ENCODE measurements at regions not wholly inside any gene's neighbourhood (a gene's known extent, or its start where the extent isn't known, plus 50 kb on each side); places are given as distances from the start of the nearest gene placed in this dataset.

DNA sequence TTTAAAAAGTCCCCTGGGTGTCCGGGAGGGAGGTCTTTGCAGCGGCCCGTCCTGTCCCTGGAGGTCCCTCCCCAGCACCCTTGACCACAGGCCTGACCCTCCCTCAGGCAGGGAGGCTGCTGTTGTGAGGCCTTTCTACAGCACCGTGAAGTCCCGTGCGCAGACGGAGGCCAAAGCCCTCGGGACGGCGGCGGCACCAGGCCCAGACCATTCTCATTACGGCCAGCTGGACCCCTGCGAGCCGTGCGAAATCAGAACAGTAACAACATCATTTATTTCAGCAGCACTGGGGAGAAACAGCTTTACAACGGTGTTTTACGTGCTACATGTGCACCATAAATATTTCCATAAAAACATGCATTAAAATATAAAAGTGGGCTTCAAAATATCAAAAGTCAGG lies 101.4 kb upstream of the ACTRT2 start:
- no peak for DNase-seq

DNA sequence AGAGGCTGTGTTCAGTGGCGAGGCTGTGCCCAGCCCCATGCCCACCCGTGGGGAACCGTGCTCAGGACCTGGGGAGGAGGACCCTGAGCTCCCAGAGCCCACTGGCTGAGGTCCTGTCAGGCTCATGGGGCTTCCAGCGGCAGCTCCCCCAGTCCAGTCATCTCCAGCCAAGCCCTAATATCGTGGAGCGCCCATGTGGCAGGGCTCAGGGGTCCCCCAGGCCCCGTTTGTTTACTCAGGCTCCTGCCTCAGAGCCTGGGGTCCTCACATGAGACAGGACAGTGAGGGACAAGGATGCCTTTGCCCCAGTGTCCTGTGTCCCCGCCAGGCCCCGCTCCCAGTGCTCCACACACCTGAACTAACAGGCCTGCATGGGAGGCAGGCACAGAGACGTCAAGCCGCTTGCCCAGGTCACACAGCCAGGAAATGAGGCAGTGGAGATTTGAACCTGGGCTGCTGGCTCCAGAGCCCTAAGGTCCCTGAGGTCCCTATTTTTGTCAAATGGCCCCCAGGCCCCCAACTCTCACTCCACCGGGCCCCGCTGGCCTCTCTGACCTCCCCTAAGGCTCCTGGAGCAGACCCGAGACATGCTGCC lies 100.7 kb upstream of the ACTRT2 start:
- DNase-seq, result no peak

DNA sequence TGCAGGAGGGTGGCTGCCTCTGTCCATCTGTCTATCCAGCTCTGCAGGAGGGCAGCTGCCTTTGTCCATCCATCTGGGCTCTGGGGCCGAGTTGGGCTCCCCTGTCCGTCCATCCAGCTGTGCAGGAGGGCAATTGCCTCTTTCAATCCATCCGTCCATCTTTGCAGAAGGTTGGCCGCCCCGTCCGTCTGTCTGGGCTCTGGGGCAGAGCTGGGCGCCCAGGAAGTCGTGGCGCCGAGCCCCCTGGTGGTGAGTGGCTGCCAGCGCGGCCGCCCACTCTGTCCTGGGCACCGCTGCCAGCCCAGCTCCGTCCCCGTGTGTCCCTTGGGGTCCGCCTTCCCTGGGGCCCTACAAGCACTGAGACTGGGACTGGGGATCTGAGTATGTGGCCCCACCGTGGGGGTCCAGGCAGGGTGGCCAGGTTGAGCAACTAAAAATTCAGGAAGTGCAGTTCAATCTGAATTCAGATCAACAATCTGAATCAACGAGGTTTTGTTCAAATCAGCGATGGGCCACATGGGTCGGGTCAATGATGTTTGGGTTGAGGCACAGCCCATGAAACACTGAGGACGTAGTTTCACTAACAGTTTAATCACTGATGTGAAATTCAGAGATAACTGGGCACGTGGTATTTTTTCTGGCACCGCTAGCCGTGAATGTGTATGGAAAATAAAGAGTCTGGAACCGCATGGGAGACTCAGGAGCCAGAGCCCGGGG lies 99.1 kb upstream of the ACTRT2 start:
- DNase-seq, result no peak

DNA sequence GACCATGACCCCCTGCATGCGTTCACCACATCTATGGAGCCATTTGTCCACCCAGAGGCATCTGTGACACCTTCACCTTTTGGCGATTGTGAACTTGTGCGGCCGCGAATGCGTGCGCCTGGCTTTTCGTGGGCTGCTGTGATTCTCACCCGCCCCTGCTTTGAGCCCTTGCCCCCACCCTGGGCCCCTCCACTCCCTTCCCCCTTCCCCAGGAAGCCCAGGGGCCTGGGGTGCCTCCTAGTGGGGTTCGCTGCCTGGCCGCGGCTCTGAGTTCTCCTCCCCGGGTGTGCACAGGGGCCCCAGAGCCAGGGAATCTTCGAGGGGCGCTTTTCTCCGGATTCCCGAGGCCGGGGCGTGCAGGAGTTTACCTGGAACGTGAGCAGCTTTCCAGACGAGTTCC lies 97.9 kb upstream of the ACTRT2 start:
- DNase-seq, result no peak

DNA sequence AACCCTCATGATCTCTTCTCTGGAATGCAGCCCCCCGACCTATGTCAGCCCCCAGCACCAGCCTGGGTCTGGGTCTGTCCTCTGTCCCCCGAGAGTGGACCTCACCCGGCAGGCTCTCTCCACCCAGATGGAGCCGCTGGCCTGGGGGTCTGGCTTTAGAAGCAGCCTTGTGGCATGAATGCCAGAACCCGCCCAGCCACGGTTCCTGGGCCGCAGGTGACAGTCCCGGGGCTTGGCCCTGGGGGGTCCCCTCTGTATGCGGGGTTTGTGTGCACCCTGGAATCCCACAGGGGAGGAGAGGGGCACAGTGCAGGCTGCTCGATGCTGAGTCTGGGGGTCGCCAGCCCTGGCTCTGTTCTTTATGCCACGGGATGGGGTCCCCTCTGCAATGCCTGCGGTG lies 96.0 kb upstream of the ACTRT2 start:
- DNase-seq, result no peak

DNA sequence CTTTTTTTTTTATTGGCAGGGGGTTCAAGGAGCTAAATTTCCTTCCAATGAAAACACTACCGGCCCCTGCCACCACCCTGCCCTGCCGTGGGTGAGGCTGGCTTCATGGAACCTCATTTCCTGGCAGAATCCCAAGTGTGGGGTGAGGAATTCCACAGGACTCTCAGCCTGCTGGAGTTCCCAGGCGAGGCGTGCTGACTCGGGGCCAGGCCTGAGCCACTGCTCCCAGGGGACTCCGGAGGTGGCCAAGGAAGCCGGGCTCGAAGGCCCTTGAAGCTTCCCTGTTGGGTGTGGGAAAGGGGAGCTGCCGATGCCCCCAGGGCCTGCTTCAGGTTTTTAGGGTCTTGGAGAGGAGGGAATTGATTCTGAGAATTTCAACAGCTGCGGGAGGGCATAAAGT lies 95.3 kb upstream of the ACTRT2 start:
- peak; percentile 64 for DNase-seq

DNA sequence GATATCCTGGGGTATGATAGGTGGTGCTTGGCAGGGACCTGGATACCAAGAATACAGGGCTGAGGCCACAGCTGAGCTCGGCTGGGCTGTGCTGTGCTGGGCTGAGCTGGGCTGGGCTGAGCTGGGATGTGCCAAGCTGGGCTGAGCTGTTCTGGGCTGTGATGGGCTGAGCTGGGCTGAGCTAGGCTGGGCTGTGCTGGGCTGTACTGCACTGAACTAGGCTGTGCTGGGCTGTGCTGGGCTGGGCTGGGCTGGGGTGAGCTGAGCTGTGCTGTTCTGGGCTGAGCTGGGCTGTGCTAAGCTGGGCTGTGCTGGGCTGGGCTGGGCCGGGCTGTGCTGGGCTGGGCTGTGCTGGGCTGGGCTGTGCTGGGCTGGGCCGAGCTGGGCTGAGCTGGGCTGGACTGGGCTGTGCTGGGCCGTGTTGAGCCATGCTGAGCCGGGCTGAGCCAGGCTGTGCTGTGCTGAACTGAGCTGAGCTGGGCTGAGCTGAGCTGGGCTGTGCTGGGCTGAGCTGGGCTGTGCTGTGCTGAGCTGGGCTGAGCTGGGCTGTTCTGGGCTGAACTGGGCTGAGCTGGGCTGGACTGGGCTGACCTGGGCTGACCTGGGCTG lies 94.7 kb upstream of the ACTRT2 start:
- no peak for DNase-seq

DNA sequence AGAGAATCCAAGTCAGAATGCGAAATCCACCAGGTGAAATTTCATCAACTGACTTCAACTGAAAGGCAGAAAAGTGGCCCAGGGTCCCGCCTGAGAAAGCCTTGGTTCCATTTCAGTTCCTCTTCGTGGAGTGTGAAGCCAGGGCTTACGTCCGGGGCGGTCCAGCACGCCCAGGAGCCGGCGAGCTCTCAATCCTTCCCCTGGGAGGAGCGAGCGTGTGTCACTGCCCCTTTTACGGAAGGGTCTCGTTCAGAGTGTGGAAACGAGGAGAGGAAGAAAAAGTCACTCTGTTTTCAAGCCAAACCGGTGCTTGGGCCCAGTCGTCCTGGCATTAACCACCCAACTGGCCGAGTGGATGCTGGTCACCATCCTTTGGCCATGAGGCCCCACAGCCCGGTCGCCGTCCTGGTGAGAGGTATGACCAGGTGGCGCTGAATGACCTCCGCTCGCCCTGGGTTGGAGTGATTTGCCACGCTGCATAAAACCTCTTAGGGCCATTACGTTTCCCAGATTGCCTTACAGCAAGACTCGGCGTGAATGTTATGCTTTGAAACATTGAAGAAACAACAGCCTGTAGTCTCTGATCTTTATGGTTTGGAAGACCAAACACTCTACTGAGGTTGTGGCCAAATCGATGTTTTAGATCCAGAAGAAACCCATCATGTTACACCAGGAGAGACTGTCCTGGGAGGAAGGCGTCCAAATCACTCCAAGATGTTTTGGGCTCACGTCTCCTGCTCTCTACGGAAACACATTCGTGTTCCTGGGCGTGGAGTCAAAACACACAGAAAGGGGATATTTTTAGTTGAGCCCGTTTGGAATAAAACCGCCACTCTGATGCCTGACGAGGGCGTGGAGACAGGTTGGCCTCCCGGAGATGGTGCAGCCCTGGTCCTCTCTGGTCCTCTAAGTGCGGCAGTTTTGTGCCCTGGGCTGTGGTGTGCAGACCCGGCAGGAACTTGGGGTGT lies 93.6 kb upstream of the ACTRT2 start:
- DNase-seq, result peak; percentile 79

DNA sequence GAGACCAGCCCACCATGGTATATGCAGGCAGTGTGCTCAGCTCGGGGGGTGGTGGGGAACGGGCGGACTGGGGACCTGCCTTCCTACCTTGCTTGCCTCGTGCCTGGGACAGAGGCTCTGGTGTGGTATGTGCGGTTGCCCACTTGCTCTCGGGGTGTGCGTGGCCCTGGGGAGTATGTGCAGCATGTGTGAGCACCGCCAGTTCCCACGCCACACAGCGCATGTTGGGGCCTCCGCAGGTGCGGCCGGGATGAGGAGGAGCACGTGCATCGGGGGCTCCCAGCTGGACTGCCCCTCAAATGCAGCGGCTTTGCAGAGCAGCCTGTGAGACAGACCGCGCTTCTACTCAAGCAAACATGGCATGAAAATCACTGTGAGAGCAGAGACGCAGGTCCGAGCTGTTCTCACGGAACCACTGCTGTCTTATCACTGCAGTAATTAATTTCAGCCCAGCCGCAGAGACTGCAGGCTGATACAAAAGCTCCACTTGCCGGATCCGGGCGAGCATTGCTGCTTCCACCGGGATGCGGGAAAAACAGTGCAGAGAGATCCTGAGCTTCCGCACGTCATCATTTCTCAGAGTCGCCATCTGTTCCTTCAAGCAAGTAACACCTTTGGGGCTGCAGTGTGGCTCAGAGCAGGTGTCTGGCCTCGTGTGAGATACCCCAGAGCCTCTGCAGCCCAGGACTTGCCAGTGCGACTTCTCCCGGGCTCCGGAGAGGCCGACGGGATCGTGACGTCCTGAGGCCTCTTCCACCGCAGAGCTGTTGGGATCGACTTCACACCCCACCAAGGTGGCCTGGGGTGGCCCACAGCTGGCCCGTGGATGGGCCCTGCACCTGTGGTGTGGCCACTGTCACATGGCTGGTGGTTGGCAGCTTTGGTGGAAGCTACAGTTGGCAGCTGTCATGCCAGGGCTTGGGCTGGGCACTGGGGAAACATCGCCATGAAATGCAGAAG lies 92.6 kb upstream of the ACTRT2 start:
- DNase-seq, result no peak

DNA sequence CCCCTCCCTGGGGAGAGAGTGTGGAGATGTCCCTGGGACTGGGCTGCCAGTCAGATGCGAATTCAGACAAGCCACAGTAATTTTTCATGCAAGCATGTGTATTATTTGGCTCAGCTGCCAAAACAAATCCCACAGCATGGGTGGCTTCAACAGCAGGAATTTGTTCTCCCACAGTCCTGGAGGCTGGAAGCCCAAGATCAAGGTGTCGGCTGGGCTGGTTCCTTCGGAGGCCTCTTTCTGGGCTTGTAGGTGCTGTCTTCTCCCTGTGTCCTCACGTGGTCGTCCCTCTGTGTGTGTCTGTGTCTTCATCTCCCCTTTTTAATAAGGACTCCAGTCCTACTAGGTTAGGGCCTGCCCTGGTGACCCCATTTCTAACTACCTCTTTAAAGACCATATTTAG lies 91.9 kb upstream of the ACTRT2 start:
- no peak for DNase-seq

DNA sequence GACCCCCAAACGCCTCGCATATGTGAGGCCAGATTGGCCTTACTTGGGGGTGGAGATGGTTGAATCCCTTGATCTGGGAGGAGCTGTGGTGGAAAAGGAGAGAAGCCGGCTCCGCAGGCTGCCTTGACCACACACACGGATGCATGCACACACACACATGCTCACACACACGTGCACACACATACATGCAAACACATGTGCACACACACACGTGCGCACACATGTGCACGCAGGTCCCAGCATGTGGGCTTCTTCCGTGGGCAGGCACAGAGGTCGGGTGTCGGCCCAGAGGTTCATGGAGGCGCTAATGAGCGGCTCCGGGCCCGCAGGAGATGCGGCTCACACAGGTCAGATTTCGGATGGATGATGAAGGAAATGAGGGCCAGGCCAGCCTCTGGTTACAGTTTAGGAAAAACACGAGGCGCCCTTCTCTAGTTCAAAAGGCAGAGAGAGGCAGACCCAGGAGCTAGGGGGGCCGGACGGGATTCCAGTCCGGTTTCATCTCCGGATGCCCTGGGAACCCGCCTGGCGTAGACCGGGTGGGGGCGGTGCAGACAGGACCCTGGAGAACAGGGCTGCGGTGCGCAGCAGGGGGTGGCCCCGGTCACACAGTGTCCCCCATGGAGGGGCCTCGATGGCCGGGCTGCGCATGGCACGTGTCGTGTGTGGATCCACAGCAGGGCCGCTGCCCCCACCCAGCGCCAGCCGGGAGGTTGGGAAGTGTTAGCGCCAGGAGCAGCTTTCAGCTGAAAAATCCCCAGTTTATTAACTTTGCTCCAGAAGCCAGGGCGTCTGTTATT lies 91.1 kb upstream of the ACTRT2 start:
- DNase-seq, result no peak

DNA sequence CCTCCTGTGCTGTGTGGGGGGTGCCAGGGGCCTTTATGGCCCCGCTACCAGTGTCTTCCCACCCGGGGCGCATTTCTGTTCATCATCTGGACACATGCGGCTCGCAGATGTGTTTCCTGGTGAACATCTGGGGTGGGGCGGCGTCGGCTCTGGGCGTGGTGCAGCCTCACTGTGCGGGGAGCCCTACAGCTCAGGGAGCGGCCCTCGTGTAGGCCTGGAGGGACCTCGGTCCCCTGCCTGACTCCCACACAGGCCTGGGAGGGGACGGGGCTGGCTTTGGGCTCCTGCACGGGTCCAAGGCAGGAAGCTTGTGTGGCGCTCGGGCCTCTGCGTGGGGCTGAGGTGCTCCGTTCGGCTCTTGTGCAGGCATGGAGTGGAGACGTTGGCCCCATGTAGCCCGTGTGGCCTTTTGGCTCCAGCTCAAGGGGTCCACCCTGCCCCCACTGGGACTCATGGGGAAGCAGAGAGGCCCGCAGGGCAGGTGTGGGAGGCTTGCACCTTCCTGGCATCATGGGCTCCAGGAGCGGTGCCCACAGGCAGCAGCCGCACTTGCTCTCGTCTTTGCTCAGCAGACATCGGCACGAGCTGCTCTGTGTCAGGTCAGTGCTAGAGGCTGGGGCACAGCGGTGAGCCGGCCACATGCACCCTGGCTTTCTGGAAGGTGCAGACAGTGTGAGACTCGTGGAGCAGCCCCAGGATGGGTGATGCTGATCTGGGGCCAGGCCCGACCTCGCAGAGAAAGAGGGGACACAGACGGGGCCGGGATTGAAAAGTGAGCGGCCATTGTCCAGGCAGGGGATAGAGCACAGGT lies 90.1 kb upstream of the ACTRT2 start:
- no peak for DNase-seq

DNA sequence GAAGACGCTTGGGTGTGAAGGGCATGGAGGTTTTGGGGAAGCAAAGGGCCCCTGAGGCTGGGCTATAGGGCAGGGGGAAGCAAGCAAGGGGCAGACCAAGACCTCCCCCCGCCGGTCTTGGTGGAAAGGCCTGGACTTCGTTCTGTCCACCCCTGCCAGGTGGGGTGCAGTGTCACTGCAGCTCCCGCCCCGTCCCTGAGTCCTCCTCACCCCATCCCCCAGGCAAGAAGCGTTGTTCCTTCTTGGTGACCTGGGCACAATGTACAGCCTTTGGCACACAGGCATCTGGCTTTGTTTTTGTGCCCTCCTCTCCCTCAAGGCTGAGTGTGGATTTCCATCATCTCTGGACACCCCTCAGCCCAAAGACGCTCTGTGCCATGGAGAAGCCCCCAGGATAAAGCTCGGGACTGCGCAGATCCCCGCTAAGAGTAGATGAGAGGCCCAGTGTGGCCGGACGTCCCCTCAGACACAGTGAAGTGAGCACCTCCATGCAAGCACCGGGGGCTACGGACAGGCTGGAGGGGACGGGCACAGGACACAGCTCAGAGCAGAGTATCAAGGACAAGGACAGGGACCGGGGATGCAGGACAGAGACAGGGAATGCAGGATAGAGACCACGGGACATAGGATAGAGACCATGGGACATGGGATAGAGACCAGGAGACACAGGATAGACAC lies 89.4 kb upstream of the ACTRT2 start:
- DNase-seq, result no peak

DNA sequence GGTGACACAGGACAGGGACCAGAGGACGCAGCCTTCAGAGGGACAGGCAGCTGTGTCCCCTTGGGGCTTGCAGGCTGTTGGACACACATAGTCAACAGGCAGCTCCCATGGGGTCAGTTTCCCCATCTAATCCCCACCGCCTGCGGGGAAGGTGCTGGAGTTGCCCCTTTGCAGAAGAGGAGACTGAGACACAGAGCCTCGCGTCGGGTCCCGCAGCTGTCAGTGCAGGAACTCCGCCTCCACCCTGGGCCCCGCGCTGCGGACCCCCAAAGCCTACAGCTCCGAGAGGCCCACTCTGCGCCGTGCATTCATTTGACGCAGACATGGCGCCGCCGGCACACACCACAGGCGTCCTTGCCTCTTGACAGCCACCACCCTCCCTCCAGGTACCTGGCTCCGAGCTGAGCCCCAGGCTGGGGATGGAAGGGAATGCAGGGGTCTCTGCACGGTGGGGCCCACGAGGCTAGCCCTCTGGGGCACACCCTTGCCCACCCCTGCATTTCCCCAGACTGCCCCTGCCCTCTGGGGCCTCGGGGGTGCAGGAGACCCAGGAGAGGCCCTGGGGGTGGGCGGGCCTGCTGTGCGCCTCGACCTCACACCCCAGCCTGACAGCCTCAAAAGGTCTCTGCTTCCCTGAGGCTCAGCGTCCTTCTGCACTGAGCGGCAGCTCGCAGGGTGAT lies 88.5 kb upstream of the ACTRT2 start:
- DNase-seq, result no peak

DNA sequence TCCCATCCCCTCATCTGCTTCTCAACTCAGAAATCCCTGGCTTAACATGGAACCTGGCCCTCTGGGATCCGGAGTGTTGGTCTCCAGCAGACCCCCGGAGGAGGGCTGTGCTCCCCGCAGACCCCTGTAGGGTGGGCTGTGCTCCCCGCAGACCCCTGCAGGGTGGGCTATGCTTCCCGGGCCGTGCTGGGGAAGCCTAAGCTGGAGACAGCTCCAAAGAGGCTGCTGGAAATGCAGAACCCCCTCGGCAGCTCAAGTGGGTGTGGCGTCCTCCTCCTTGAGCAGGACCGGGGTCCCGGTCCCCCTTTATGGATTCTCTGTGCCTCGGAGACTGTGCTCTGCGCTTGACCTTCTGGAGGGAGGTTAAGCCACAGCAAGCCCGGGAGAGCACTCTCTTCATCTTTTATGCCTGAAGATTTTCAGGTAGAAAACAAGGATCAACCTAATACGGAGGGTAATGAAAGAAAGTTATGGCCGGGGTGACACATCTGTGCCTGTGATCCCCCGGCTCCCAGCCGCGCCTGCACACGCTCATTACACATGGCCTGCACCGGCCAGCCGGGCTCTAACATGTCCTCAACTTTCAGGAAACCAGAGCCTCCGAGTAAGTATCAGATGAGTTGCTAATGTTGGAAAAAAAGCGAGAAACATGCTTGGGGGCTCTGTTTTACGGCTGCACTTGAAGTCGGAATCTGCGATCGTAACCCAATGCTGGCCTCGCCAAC lies 87.7 kb upstream of the ACTRT2 start:
- no peak for DNase-seq

DNA sequence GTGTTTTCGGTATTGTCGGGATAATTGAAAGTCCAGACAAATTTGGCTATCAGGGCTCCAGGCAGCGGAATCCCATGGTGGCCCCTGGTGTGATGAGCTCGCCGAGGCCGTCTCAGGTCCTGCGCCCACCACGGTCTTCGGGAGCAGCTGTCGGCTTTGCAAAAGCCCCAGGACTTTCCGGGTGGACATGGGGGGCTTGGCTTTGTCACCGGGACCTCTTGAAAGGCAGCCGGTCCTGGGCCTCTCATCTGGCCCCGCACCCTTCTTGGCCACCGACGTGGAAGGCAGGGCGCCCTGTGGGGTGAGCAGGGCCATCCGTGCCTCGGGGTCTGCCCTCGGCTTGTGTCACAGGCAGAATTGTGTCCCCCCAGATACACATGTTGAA lies 87.1 kb upstream of the ACTRT2 start:
- no peak for DNase-seq

DNA sequence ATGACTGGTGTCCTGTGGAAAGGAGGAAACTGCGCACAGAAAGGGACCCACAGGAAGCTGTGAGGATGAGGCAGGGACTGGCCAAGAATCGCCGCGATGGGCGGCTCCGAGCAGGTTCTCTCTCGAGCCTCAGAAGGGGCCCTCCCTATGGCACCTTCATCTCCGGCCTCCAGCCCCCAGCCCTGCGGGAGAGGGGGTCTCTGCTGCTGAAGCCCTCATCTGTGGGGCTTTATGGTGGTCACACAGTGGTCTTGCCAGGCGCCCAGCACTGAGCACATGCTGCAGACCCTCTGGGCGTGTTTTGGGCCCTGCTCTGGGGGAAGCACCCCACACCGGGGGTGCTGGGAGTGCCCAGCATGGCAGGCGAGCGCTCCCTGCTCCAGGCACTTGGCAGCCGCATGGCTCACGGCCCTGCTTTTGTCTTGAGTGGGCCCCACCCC lies 86.6 kb upstream of the ACTRT2 start:
- DNase-seq, result no peak

DNA sequence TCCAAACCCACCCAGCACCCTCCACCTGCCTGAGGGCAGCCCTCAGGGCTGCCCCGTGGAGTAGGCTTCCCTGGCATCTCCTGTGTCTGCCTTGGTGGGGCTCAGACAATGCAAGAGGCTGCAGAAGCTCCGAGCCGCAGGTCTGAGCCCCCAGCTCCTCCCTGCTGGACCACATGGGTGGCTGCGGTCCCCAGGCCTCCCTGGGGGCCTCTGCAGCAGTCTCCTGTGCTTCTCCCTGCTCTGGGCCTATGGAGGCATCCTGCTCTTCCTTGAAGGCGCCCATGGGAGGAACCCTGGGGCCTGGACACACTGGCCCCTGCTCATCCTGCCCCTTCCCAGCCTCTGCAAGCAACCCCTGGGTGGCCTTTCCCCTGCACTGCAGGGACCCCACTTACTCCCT lies 86.1 kb upstream of the ACTRT2 start:
- no peak for DNase-seq

Data from femur (tissue), 1 donor.